H7 (cell line): ENCODE measurements at regions not wholly inside any gene's neighbourhood (a gene's known extent, or its start where the extent isn't known, plus 50 kb on each side); places are given as distances from the start of the nearest gene placed in this dataset.
A peak's percentile ranks its signal among the peaks of the same experiment; 100 is the strongest.

Experiments
- DNase-seq: peaks from one replicate; pipeline ENCODE4 v3.0.0; 2012
- H3K27me3 ChIP-seq: 2 replicates; pipeline ENCODE4 v1.6.0; 2011; ENCODE audit warnings: mild to moderate bottlenecking, low read length; ENCODE audit not compliant: control insufficient read depth, insufficient read depth
- H3K36me3 ChIP-seq: replicated peaks from 2 replicates; pipeline ENCODE4 v1.5.1; 2011; ENCODE audit warnings: low read length; ENCODE audit not compliant: control insufficient read depth, insufficient read depth
- H3K4me3 ChIP-seq: 2 replicates; pipeline ENCODE4 v1.5.1; 2011; ENCODE audit warnings: low read depth, mild to moderate bottlenecking, control low read depth, low read length, moderate library complexity; ENCODE audit not compliant: insufficient read depth

GRCh38 chr2:128628206-128628605 is 309.5 kb upstream of the HS6ST1 start:
- H3K4me3 ChIP-seq, result no peak overlapping the region
- H3K36me3 ChIP-seq, result no peaks in the 10 kb centered on the region
- H3K27me3 ChIP-seq, result no peaks in the 10 kb centered on the region
- DNase-seq, result no peak

GRCh38 chr2:128628996-128629395 is 310.3 kb upstream of the HS6ST1 start:
- H3K36me3 ChIP-seq, result no peaks in the 10 kb centered on the region
- peak; percentile 13 for DNase-seq
- H3K4me3 ChIP-seq, result no peak overlapping the region
- H3K27me3 ChIP-seq, result no peaks in the 10 kb centered on the region

- Histone ChIP-seq H3K27me3 (no peaks in the 10 kb centered on the region), H3K36me3 (no peaks in the 10 kb centered on the region), H3K4me3 (no peak overlapping the region)
- peak; percentile 14 for DNase-seq
These were observed 312.5 kb upstream of the HS6ST1 start for GRCh38 chr2:128630974-128631697.

- Histone ChIP-seq H3K27me3 (no peaks in the 10 kb centered on the region), H3K4me3 (no peak overlapping the region), H3K36me3 (no peaks in the 10 kb centered on the region)
- DNase-seq, result peak; percentile 39
These were observed 313.2 kb upstream of the HS6ST1 start for GRCh38 chr2:128631698-128632500.

GRCh38 chr2:128632501-128632800 is 313.8 kb upstream of the HS6ST1 start:
- DNase-seq, result no peak

GRCh38 chr2:128633501-128633900 is 314.8 kb upstream of the HS6ST1 start:
- no peak for DNase-seq
- no peak overlapping the region for H3K4me3 ChIP-seq
- no peaks in the 10 kb centered on the region for H3K36me3 ChIP-seq
- no peaks in the 10 kb centered on the region for H3K27me3 ChIP-seq

More at GRCh38 chr2:128632501-128632800, 313.8 kb upstream of the HS6ST1 start:
- Histone ChIP-seq H3K27me3 (no peaks in the 10 kb centered on the region), H3K4me3 (no peak overlapping the region), H3K36me3 (no peaks in the 10 kb centered on the region)

- Histone ChIP-seq H3K27me3 (no peaks in the 10 kb centered on the region), H3K36me3 (no peaks in the 10 kb centered on the region), H3K4me3 (no peak overlapping the region)
- no peak for DNase-seq
These were observed 316.8 kb upstream of the HS6ST1 start for GRCh38 chr2:128635361-128635900.

- DNase-seq, result no peak
- Histone ChIP-seq H3K36me3 (no peaks in the 10 kb centered on the region), H3K27me3 (no peaks in the 10 kb centered on the region), H3K4me3 (no peak overlapping the region)
These were observed 318.1 kb upstream of the HS6ST1 start for GRCh38 chr2:128636802-128637147.

GRCh38 chr2:128637481-128638155 is 318.9 kb upstream of the HS6ST1 start:
- DNase-seq, result no peak
- no peaks in the 10 kb centered on the region for H3K27me3 ChIP-seq
- no peak overlapping the region for H3K4me3 ChIP-seq
- H3K36me3 ChIP-seq, result no peaks in the 10 kb centered on the region

GRCh38 chr2:128638341-128639119 is 319.9 kb upstream of the HS6ST1 start:
- no peaks in the 10 kb centered on the region for H3K36me3 ChIP-seq

GRCh38 chr2:128639120-128639477 is 320.4 kb upstream of the HS6ST1 start:
- DNase-seq, result no peak
- Histone ChIP-seq H3K4me3 (no peak overlapping the region), H3K36me3 (no peaks in the 10 kb centered on the region), H3K27me3 (no peaks in the 10 kb centered on the region)

More at GRCh38 chr2:128638341-128639119, 319.9 kb upstream of the HS6ST1 start:
- H3K4me3 ChIP-seq, result no peak overlapping the region
- DNase-seq, result peak; percentile 88
- H3K27me3 ChIP-seq, result no peaks in the 10 kb centered on the region

- Histone ChIP-seq H3K36me3 (no peaks in the 10 kb centered on the region), H3K4me3 (no peak overlapping the region)
- no peak for DNase-seq
These were observed 321.0 kb upstream of the HS6ST1 start for GRCh38 chr2:128639693-128640092.

GRCh38 chr2:128640166-128640844 is 321.6 kb upstream of the HS6ST1 start:
- H3K27me3 ChIP-seq, result no peaks in the 10 kb centered on the region
- no peaks in the 10 kb centered on the region for H3K36me3 ChIP-seq
- no peak for DNase-seq
- H3K4me3 ChIP-seq, result no peak overlapping the region

More at GRCh38 chr2:128639693-128640092, 321.0 kb upstream of the HS6ST1 start:
- H3K27me3 ChIP-seq, result no peaks in the 10 kb centered on the region
